K562 (cell line): ENCODE measurements at regions not wholly inside any gene's neighbourhood (a gene's known extent, or its start where the extent isn't known, plus 50 kb on each side); places are given as distances from the start of the nearest gene placed in this dataset.

ENCODE experiments used
- ATAC-seq: fragments of 200-7000 bp; cut with Tn5 transposase; 3 replicates; pipeline ENCODE4 v1.9.1; 2020; ENCODE audit warnings: moderate library complexity
- BruUV-seq: library from RNA; stranded (reverse); fragments of 400-500 nt; replicated peaks from 2 replicates; lab custom pipeline; 2021; lab: Mats Ljungman, UMichigan
- CTCF ChIA-PET: fragments of 300-600 bp; formaldehyde crosslinking; extraction: SDS; loops from one replicate; lab custom pipeline; 2021; ENCODE audit warnings: low intra/inter-chr PET ratio; lab: Yijun Ruan, JAX
- POLR2A ChIA-PET: fragments of 300-600, 350-650 bp; sonication (Branson Sonifier 250); formaldehyde crosslinking; extraction: SDS; loops from one replicate; lab custom pipeline; 2021; ENCODE audit warnings: antibody characterized with exemption, inconsistent platforms; lab: Yijun Ruan, JAX
- DNase-seq, 4 experiments: peaks; one replicate each; pipeline versions ENCODE4 v3.0.0 to v3.0.0-alpha.2; 2011 to 2018; ENCODE audit warnings: low spot score in 3 of 4, mixed read lengths in 3 of 4; ENCODE audit errors: extremely low read depth in 1 of 4
- FAIRE-seq: peaks from 2 replicates; lab custom pipeline; 2011; peaks lifted over from hg19 to GRCh38; lab: Jason Lieb, UNC
- H2AFZ ChIP-seq: 2 replicates; pipeline ENCODE4 v1.6.0; 2011; ENCODE audit warnings: low read depth, low read length, control low read depth, inconsistent platforms
- H3K27ac ChIP-seq: fragments of 200-600 bp; 3 replicates; pipeline ENCODE4 v1.8.0; 2011; ENCODE audit warnings: low read depth, mild to moderate bottlenecking, control low read depth, inconsistent platforms, low read length, moderate library complexity, mixed read lengths; ENCODE audit errors: extremely low read depth
- H3K27me3 ChIP-seq, 2 experiments: fragments of 300-600 bp in 1 of 2; 2 replicates in 1 of 2; 3 replicates in 1 of 2; pipeline versions ENCODE4 v1.6.0 to v1.8.0; 2011; ENCODE audit warnings: inconsistent platforms in 2 of 2, low read length in 2 of 2, mild to moderate bottlenecking in 1 of 2, mixed read lengths in 1 of 2, moderate library complexity in 1 of 2; ENCODE audit not compliant: control insufficient read depth in 2 of 2, insufficient read depth in 2 of 2
- H3K36me3 ChIP-seq: fragments of 300-600 bp; 3 replicates; pipeline ENCODE4 v1.8.0; 2011; ENCODE audit warnings: mild to moderate bottlenecking, low read length, inconsistent platforms; ENCODE audit not compliant: control insufficient read depth, insufficient read depth
- H3K4me1 ChIP-seq, 2 experiments: fragments of 200-600 bp in 1 of 2; replicated peaks in 1 of 2; 2 replicates in 1 of 2; 3 replicates in 1 of 2; pipeline versions ENCODE4 v1.5.1 to v1.8.0; 2011; ENCODE audit warnings: inconsistent platforms in 2 of 2, low read length in 2 of 2, mild to moderate bottlenecking in 1 of 2, mixed read lengths in 1 of 2, moderate library complexity in 1 of 2; ENCODE audit not compliant: control insufficient read depth in 2 of 2, insufficient read depth in 2 of 2
- H3K4me2 ChIP-seq: 2 replicates; pipeline ENCODE4 v1.6.1; 2011; ENCODE audit warnings: low read length, control low read depth, inconsistent platforms, mixed read lengths; ENCODE audit not compliant: insufficient read depth
- H3K4me3 ChIP-seq: fragments of 200-600 bp; sonication (generic), shearing (Covaris generic); 2 replicates; pipeline ENCODE4 v1.5.1; 2016; ENCODE audit warnings: control low read depth, inconsistent platforms
- H3K79me2 ChIP-seq: fragments of 200-600 bp; 3 replicates; pipeline ENCODE4 v1.8.0; 2011; ENCODE audit warnings: low read length, inconsistent platforms; ENCODE audit not compliant: control insufficient read depth, insufficient read depth
- H3K9ac ChIP-seq, 2 experiments: 2 replicates each; pipeline versions ENCODE4 v1.6.0 to v1.6.1; 2011; ENCODE audit warnings: low read depth in 2 of 2, low read length in 2 of 2, control low read depth in 1 of 2, inconsistent platforms in 1 of 2, mild to moderate bottlenecking in 1 of 2, mixed read lengths in 1 of 2; ENCODE audit not compliant: insufficient read depth in 1 of 2
- H3K9me1 ChIP-seq: one replicate; pipeline ENCODE4 v1.6.0; 2011; ENCODE audit warnings: inconsistent platforms, mild to moderate bottlenecking, low read length, moderate library complexity; ENCODE audit not compliant: control insufficient read depth, insufficient read depth
- H3K9me3 ChIP-seq: replicated peaks from 2 replicates; pipeline ENCODE4 v1.5.1; 2011; ENCODE audit warnings: low read depth, low read length, inconsistent platforms; ENCODE audit not compliant: control insufficient read depth, insufficient read depth
- H4K20me1 ChIP-seq: replicated peaks from 2 replicates; pipeline ENCODE4 v1.6.1; 2011; ENCODE audit warnings: low read length, inconsistent platforms, mixed read lengths; ENCODE audit not compliant: control insufficient read depth, insufficient read depth
- DACH1 ChIP-seq: fragments of 450-650 bp; IDR thresholded peaks from 2 replicates; pipeline ENCODE4 v1.6.1; 2018; ENCODE audit not compliant: partially characterized antibody
- FOXA3 ChIP-seq, 2 experiments: fragments of 450-650 bp in 1 of 2; sonication (generic) in 1 of 2; formaldehyde crosslinking; IDR thresholded peaks in 1 of 2; conservative IDR thresholded peaks in 1 of 2; 2 replicates each; pipeline versions ENCODE4 v1.4.0 to v1.8.0; 2020 to 2022; ENCODE audit warnings: mild to moderate bottlenecking in 2 of 2, missing genetic modification reagents in 1 of 2
- ID3 ChIP-seq, 2 experiments: fragments of 250-450 bp in 1 of 2; fragments of 450-650 bp in 1 of 2; sonication (Bioruptor Pico) in 1 of 2; IDR thresholded peaks; 2 replicates each; pipeline versions ENCODE4 v1.6.1 to v1.8.0; 2016 to 2021; ENCODE audit warnings: mild to moderate bottlenecking in 2 of 2, moderate library complexity in 2 of 2, missing compliant biosample characterization in 1 of 2, missing genetic modification characterization in 1 of 2
- KLF10 ChIP-seq: fragments of 250-450 bp; sonication (Bioruptor Pico); IDR thresholded peaks from 2 replicates; pipeline ENCODE4 v1.6.1; 2021; ENCODE audit warnings: matching md5 sums
- KLF6 ChIP-seq: fragments of 250-450 bp; sonication (Bioruptor Pico); IDR thresholded peaks from 2 replicates; pipeline ENCODE4 v1.4.0; 2020; ENCODE audit warnings: mild to moderate bottlenecking, moderate library complexity, borderline replicate concordance
- LEF1 ChIP-seq: fragments of 450-650 bp; IDR thresholded peaks from 2 replicates; pipeline ENCODE4 v1.6.1; 2016; ENCODE audit warnings: mild to moderate bottlenecking
- NFATC3 ChIP-seq: fragments of 450-650 bp; IDR thresholded peaks from 2 replicates; pipeline ENCODE4 v1.6.1; 2017; ENCODE audit warnings: mild to moderate bottlenecking
- PURB ChIP-seq: sonication (generic); formaldehyde crosslinking; IDR thresholded peaks from 2 replicates; pipeline ENCODE4 v1.9.0; 2021; ENCODE audit warnings: low read depth, mild to moderate bottlenecking, missing genetic modification reagents
- SMARCA5 ChIP-seq: fragments of 450-650 bp; IDR thresholded peaks from 2 replicates; pipeline ENCODE4 v1.6.1; 2016
- SREBF1 ChIP-seq: fragments of 150-350 bp; IDR thresholded peaks from 2 replicates; pipeline ENCODE4 v1.6.1; 2014; ENCODE audit warnings: antibody characterized with exemption, low read depth, low read length, borderline replicate concordance
- TGIF2 ChIP-seq: sonication (generic); formaldehyde crosslinking; IDR thresholded peaks from 2 replicates; pipeline ENCODE4 v1.8.1; 2022; ENCODE audit warnings: mild to moderate bottlenecking, missing genetic modification reagents, moderate library complexity
- ZFP91 ChIP-seq: sonication (generic); formaldehyde crosslinking; IDR thresholded peaks from 2 replicates; pipeline ENCODE4 v1.8.0; 2022; ENCODE audit warnings: mild to moderate bottlenecking, missing genetic modification reagents
- ZKSCAN8 ChIP-seq: fragments of 200-800 bp; sonication (Bioruptor generic); IDR thresholded peaks from 2 replicates; pipeline ENCODE4 v1.6.1; 2016; ENCODE audit warnings: missing genetic modification characterization, missing compliant biosample characterization
- ZNF3 ChIP-seq: fragments of 250-450 bp; sonication (Bioruptor Pico); IDR thresholded peaks from 2 replicates; pipeline ENCODE4 v1.5.0; 2021; ENCODE audit warnings: mild to moderate bottlenecking, moderate library complexity
- ZNF316 ChIP-seq: fragments of 450-650 bp; IDR thresholded peaks from 2 replicates; pipeline ENCODE4 v1.6.1; 2016
- WGBS: fragments of 100-300 bp; shearing (Covaris generic); methylation state at CpG from one replicate; pipeline ENCODE4 v1.1.6; 2016; ENCODE audit warnings: low coverage, mixed read lengths; ENCODE audit not compliant: insufficient coverage; ENCODE audit errors: missing lambda C conversion rate; 5-methylcytosine and 5-hydroxymethylcytosine counted together
- in situ Hi-C: fragments of 300-500 bp; cut with MboI; formaldehyde crosslinking; loops from 4 replicates; pipeline ENCODE4 v1.15.0; 2018; ENCODE audit warnings: inconsistent platforms, mixed read lengths
- intact Hi-C: fragments of 100-400 bp; cut with micrococcal nuclease; formaldehyde crosslinking; loops from 2 replicates; pipeline ENCODE4 v1.14.2; 2022
- TF ChIP-seq, protein P1 (sequence below): sonication (generic); formaldehyde crosslinking; IDR thresholded peaks from 2 replicates; pipeline ENCODE4 v1.8.0; 2022; ENCODE audit warnings: missing genetic modification reagents, mild to moderate bottlenecking, moderate library complexity, borderline replicate concordance
- TF ChIP-seq, protein P2 (sequence below): sonication (generic); formaldehyde crosslinking; IDR thresholded peaks from 2 replicates; pipeline ENCODE4 v1.8.0; 2023; ENCODE audit warnings: mild to moderate bottlenecking, missing genetic modification reagents
- TF ChIP-seq, protein P3 (sequence below): fragments of 450-650 bp; IDR thresholded peaks from 2 replicates; pipeline ENCODE4 v1.6.1; 2016; ENCODE audit warnings: antibody characterized with exemption

DNA sequence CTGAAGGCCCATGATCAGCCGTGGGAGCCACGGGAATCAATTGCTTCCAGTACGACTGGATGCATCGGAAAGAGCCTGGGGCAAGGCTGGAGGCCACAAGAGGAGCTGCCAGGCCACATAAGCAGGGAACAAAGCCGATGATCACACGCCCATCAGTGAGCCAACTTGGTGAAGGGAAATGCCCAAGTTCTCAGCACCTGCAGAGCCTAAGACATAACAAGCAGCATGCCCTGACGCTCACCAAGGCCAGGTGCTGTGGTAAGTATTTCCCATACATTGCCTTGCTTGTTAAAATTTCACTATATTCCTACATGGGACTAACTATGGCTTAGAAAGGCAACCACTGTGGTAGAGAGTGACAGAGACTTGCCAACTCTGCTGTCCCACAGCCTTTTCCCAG lies 555.9 kb downstream of the BCL11B start:
- Histone ChIP-seq H3K9ac (no peak overlapping the region), H3K4me1 (no peaks in the 10 kb centered on the region), H3K4me2 (no peak overlapping the region), H3K27me3 (no peaks in the 10 kb centered on the region), H3K79me2 (no peaks in the 10 kb centered on the region), H2AFZ (no peak overlapping the region), H3K9me3 (no peaks in the 10 kb centered on the region), H3K4me3 (no peak overlapping the region), H4K20me1 (no peaks in the 10 kb centered on the region), H3K9me1 (no peaks in the 10 kb centered on the region), H3K36me3 (no peaks in the 10 kb centered on the region), H3K27ac (no peak overlapping the region)
- intact Hi-C loops = no loop called here
- in situ Hi-C loops = no loop called here
- ATAC-seq = no peak
- no TSS peak for BruUV-seq
- no peak for DNase-seq
- FAIRE-seq = no peak
- CTCF ChIA-PET = no interaction called here
- POLR2A ChIA-PET = no interaction called here
- TF ChIP-seq ZNF3 (CRISPR knock-in tag) = no peak
- TF ChIP-seq ZNF316 = no peak
- no peak for TF ChIP-seq LEF1
- TF ChIP-seq SREBF1 = no peak
- no peak for TF ChIP-seq ZFP91 (CRISPR knock-in tag)
- no peak for TF ChIP-seq PURB
- TF ChIP-seq TGIF2 (CRISPR knock-in tag) = no peak
- TF ChIP-seq, protein P1, sequence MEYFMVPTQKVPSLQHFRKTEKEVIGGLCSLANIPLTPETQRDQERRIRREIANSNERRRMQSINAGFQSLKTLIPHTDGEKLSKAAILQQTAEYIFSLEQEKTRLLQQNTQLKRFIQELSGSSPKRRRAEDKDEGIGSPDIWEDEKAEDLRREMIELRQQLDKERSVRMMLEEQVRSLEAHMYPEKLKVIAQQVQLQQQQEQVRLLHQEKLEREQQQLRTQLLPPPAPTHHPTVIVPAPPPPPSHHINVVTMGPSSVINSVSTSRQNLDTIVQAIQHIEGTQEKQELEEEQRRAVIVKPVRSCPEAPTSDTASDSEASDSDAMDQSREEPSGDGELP (CRISPR knock-in tag) = no peak
- TF ChIP-seq KLF6 (CRISPR knock-in tag) = no peak
- no peak for TF ChIP-seq FOXA3 (CRISPR knock-in tag; conservative IDR thresholded peaks at IDR 0.05 in 1 of 2, IDR thresholded peaks at IDR 0.05 in 1 of 2)
- TF ChIP-seq ZKSCAN8 (CRISPR knock-in tag) = no peak
- no peak for TF ChIP-seq NFATC3
- TF ChIP-seq, protein P2, sequence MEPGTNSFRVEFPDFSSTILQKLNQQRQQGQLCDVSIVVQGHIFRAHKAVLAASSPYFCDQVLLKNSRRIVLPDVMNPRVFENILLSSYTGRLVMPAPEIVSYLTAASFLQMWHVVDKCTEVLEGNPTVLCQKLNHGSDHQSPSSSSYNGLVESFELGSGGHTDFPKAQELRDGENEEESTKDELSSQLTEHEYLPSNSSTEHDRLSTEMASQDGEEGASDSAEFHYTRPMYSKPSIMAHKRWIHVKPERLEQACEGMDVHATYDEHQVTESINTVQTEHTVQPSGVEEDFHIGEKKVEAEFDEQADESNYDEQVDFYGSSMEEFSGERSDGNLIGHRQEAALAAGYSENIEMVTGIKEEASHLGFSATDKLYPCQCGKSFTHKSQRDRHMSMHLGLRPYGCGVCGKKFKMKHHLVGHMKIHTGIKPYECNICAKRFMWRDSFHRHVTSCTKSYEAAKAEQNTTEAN (CRISPR knock-in tag) = no peak
- TF ChIP-seq SMARCA5 = no peak
- no peak for TF ChIP-seq ID3 (CRISPR knock-in tag; IDR thresholded peaks at IDR 0.05)
- no peak for TF ChIP-seq ID3 (tag; IDR thresholded peaks at IDR 0.05)
- TF ChIP-seq, protein P3, sequence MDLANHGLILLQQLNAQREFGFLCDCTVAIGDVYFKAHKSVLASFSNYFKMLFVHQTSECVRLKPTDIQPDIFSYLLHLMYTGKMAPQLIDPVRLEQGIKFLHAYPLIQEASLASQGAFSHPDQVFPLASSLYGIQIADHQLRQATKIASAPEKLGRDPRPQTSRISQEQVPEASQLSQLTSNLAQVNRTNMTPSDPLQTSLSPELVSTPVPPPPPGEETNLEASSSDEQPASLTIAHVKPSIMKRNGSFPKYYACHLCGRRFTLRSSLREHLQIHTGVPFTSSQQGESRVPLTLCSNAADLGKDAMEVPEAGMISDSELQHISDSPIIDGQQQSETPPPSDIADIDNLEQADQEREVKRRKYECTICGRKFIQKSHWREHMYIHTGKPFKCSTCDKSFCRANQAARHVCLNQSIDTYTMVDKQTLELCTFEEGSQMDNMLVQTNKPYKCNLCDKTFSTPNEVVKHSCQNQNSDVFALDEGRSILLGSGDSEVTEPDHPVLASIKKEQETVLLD = no peak
- no peak for TF ChIP-seq KLF10 (CRISPR knock-in tag)
- TF ChIP-seq DACH1 = no peak
- 2% methylated on average over 4 of the region's 7 CpGs for WGBS
